GM12874 (cell line): ENCODE measurements at regions not wholly inside any gene's neighbourhood (a gene's known extent, or its start where the extent isn't known, plus 50 kb on each side); places are given as distances from the start of the nearest gene placed in this dataset.

Source experiments
- TF ChIP-seq, protein P1 (sequence below): IDR thresholded peaks from 2 replicates; pipeline ENCODE4 v1.5.1; 2011; ENCODE audit warnings: low read depth, mild to moderate bottlenecking, control low read depth, low read length, moderate library complexity; ENCODE audit not compliant: insufficient read depth

DNA sequence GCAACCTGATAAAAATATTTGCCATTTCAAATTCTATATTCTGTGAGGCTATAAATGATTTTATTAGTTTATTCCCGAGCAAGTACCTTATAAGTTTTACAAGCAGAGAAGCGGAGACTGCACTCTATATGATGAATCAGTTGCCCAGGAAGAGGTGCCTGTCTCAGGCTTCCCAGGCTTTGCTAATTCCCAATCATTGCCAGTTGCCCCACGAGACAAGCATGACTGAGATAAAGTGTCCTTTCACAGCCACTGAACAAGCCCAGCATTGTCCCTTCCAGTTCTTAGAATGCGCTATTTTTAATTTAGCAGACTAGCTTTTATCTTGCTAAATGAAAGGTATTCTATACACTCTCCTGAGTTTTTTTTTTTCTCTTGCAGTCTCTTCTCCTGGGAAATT is 260.7 kb downstream of the ALDH8A1 start:
- TF ChIP-seq, protein P1, sequence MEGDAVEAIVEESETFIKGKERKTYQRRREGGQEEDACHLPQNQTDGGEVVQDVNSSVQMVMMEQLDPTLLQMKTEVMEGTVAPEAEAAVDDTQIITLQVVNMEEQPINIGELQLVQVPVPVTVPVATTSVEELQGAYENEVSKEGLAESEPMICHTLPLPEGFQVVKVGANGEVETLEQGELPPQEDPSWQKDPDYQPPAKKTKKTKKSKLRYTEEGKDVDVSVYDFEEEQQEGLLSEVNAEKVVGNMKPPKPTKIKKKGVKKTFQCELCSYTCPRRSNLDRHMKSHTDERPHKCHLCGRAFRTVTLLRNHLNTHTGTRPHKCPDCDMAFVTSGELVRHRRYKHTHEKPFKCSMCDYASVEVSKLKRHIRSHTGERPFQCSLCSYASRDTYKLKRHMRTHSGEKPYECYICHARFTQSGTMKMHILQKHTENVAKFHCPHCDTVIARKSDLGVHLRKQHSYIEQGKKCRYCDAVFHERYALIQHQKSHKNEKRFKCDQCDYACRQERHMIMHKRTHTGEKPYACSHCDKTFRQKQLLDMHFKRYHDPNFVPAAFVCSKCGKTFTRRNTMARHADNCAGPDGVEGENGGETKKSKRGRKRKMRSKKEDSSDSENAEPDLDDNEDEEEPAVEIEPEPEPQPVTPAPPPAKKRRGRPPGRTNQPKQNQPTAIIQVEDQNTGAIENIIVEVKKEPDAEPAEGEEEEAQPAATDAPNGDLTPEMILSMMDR, result no peak

DNA sequence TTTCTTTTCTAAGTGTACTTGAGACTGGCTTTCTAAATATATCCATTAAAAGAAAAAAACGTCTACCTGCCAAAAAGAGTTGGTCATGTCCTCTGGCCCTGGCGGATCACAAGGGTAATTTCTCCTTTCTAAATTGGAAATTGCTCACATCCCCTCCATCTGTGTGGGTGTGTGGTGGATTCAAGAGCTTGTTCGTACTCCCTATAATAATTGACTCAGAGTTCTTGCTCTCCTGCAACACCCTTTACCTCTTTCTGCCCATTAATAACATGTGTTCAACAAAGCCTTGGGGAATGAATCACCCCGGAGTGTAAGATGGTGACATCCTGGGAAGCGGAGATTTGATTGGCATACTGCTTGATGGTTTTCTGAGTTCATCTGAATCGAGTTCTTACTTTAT is 263.8 kb downstream of the ALDH8A1 start:
- TF ChIP-seq, protein P1, result no peak

DNA sequence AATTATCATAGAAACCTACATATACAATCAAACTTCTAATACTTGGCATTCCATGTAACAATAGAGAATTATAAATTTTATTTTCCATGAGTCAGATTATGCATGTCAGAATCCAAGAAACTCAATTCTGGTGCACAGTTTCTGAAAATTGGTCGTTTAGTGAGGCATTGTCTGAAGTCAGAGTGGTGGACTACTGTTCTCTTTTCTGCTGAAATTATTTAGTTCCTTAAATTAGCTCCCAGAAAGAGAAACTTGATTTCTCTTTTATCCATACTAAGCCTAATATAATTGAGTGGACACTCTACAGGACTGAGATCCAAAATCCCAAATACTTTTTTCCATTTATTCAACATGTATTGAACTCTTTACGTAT is 265.5 kb downstream of the ALDH8A1 start:
- TF ChIP-seq, protein P1, result no peak

DNA sequence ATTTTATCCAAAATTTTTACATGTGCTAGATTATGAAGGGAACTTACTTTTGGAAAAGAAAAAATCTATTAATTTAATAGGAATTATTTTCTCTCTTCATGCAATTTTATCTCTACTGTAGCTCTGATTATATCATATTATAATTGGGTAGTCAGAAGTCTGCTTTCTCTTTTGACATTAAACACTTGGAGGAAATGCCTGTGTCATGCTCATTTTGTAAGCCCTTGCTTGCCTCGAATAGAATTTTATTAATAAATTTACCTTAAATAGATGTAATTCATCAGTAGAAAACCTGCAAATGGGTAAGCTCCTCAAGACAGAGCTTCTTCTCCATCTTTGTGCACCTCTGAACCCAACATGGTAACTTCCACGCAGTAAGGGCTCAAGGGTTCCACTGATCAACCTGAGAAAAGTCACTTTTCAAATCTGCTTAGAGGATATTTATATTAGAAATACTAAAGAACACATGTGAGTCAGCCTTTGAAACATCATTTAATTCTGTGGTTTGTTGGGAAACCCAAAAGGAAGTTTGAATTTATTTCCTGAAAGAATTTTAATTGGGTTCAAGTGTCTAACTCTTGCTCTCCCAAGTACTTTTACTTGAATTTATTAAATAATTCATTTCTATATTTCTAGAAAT is 266.0 kb downstream of the ALDH8A1 start:
- TF ChIP-seq, protein P1, result no peak

DNA sequence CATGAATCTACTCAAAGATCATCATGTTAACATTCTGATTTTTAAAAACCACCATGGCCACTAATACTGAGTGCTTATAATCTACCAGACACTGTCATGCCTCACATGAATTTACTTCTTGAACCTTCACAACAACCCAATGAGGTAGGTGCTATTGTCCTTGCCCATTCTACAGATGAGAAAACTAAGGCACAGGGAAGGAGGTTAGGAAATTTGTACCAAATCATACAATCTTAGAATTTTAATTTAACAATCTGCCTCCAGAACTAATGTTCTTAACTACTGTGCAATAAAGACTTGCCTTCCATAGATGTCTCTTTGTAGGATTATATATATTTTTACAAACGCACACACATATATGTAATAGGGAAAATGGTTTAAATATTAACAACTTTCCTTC is 269.5 kb downstream of the ALDH8A1 start:
- TF ChIP-seq, protein P1, result no peak

DNA sequence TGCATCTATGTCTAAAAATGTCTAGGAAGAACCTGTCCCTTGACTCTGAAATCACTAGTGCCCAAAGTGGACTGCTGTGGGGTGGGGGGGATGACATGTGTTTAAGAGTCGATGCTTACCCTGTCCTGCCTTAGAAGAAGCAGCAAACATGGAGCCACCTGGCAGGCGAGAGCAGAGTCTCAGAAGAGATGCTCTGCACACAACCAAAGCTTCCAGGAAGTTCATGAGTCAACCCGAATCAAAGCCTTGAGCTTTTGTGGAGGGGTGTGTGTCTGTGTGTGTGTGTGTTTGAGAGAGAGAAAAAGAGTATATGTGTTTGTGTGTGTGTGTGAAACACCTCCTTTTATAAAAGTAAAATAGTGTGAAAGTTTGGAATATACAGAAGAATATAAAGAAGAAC is 269.9 kb downstream of the ALDH8A1 start:
- TF ChIP-seq, protein P1, result no peak

DNA sequence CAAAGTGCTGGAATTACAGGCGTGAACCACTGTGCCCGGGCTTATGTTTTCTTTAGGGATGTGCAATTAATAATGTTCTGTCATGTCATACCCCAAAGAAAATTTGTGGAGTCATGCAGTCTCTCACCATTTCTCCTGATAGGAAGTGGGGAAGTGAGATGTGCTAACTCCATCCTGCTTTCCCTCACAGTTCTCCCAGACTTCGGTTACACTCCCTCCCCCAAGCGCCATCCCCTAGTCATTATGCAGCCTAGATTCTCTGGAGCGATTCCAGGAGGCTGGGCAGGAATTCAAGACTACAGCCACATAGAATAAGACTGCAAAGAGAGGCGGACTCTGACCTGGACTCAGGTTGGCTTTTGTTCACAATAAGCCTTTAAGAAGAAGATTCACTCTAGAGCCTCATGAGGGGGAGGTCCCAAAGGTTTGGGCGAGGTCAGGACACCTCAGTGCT is 271.4 kb downstream of the ALDH8A1 start:
- TF ChIP-seq, protein P1, result no peak
